ENCODE measurements at regions not wholly inside any gene's neighbourhood (a gene's known extent, or its start where the extent isn't known, plus 50 kb on each side); places are given as distances from the start of the nearest gene placed in this dataset.

GRCh38 chr3:135874035-135874434 is 91.5 kb upstream of the PPP2R3A start:
- TF ChIP-seq POLR2A (IDR thresholded peaks at IDR 0.05) (no peak), POLR2AphosphoS5 (IDR thresholded peaks at IDR 0.05) (no peak)
- TF ChIP-seq, protein P1, sequence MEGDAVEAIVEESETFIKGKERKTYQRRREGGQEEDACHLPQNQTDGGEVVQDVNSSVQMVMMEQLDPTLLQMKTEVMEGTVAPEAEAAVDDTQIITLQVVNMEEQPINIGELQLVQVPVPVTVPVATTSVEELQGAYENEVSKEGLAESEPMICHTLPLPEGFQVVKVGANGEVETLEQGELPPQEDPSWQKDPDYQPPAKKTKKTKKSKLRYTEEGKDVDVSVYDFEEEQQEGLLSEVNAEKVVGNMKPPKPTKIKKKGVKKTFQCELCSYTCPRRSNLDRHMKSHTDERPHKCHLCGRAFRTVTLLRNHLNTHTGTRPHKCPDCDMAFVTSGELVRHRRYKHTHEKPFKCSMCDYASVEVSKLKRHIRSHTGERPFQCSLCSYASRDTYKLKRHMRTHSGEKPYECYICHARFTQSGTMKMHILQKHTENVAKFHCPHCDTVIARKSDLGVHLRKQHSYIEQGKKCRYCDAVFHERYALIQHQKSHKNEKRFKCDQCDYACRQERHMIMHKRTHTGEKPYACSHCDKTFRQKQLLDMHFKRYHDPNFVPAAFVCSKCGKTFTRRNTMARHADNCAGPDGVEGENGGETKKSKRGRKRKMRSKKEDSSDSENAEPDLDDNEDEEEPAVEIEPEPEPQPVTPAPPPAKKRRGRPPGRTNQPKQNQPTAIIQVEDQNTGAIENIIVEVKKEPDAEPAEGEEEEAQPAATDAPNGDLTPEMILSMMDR (IDR thresholded peaks at IDR 0.05 in 8 of 11, conservative IDR thresholded peaks at IDR 0.05 in 3 of 11), result no peak
- no peak overlapping the region for H3K4me3 ChIP-seq
- DNase-seq, result no peak

DNA sequence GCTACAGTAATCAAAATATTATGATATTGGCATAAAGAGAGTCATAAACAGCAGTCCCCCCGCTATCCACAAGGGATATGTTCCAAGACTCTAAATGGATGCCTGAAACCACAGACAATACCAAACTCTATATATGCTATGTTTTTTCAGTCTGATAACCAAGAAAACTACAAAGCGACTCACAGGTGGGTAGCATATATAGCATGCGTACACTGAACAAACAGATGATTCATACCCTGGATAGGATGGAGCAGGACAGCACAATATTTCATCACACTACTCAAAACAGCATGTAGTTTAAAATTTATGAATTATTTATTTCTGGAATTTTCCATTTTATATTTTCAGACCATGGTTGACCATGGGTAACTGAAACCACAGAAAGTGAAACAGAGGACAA is 87.0 kb upstream of the PPP2R3A start:
- Histone ChIP-seq H3K9me3 (peaks cover 6 to 27% (median 16%) of the 10 kb centered on the region in 8 donors), H3K27ac (no peak overlapping the region), H3K4me3 (no peak overlapping the region), H3K4me1 (no peaks in the 10 kb centered on the region), H3K36me3 (no peaks in the 10 kb centered on the region), H3K27me3 (replicated peaks in 1 of 7) (no peaks in the 10 kb centered on the region)
- 92 to 99% (median 97%) methylated on average over 3 of the region's 3 CpGs for WGBS, 5 donors
- intact Hi-C loops (cut with DNase I; ENCODE audit: low total_unique reads), result no loop called here
- TF ChIP-seq, protein P1 (IDR thresholded peaks at IDR 0.05 in 8 of 11, conservative IDR thresholded peaks at IDR 0.05 in 3 of 11), result no peak
- TF ChIP-seq POLR2A (IDR thresholded peaks at IDR 0.05), result no peak
- TF ChIP-seq POLR2AphosphoS5 (IDR thresholded peaks at IDR 0.05), result no peak
- DNase-seq, result no peak

More at GRCh38 chr3:135874035-135874434, 91.5 kb upstream of the PPP2R3A start:
- Histone ChIP-seq H3K27ac (no peak overlapping the region), H3K9me3 (peaks cover 6 to 35% (median 24%) of the 10 kb centered on the region in 8 donors), H3K36me3 (no peaks in the 10 kb centered on the region), H3K27me3 (replicated peaks in 1 of 7) (no peaks in the 10 kb centered on the region), H3K4me1 (no peaks in the 10 kb centered on the region)
- WGBS, 5 donors, result 80 to 93% (median 87%) methylated on average over 2 of the region's 2 CpGs
- intact Hi-C loops (cut with DNase I; ENCODE audit: low total_unique reads), result no loop called here

- DNase-seq, result no peak
- H3K27ac ChIP-seq, result no peak overlapping the region
- H3K9me3 ChIP-seq, result no peaks in the 10 kb centered on the region
- intact Hi-C loops (cut with DNase I; ENCODE audit: low total_unique reads), result no loop called here
- WGBS, 5 donors, result 74 to 88% (median 83%) methylated on average over 1 of the region's 1 CpG
- no peak overlapping the region for H3K4me3 ChIP-seq
- TF ChIP-seq, protein P1 (IDR thresholded peaks at IDR 0.05 in 8 of 11, conservative IDR thresholded peaks at IDR 0.05 in 3 of 11), result no peak
- TF ChIP-seq POLR2A (IDR thresholded peaks at IDR 0.05), result no peak
- TF ChIP-seq POLR2AphosphoS5 (IDR thresholded peaks at IDR 0.05), result no peak
- H3K4me1 ChIP-seq, result no peaks in the 10 kb centered on the region
- no peaks in the 10 kb centered on the region for H3K27me3 ChIP-seq (replicated peaks in 1 of 7)
- no peaks in the 10 kb centered on the region for H3K36me3 ChIP-seq
Measured at GRCh38 chr3:135885885-135886284, 79.6 kb upstream of the PPP2R3A start.

- no peak overlapping the region for H3K27ac ChIP-seq
- H3K27me3 ChIP-seq (replicated peaks in 1 of 7), result no peaks in the 10 kb centered on the region
- no peaks in the 10 kb centered on the region for H3K4me1 ChIP-seq
- intact Hi-C loops (cut with DNase I; ENCODE audit: low total_unique reads), result no loop called here
- H3K4me3 ChIP-seq, result no peak overlapping the region
- no peaks in the 10 kb centered on the region for H3K9me3 ChIP-seq
- WGBS, 5 donors, result 75 to 90% (median 84%) methylated on average over 2 of the region's 2 CpGs
- TF ChIP-seq, protein P1 (IDR thresholded peaks at IDR 0.05 in 8 of 11, conservative IDR thresholded peaks at IDR 0.05 in 3 of 11), result no peak
- no peak for TF ChIP-seq POLR2AphosphoS5 (IDR thresholded peaks at IDR 0.05)
- TF ChIP-seq POLR2A (IDR thresholded peaks at IDR 0.05), result no peak
- no peaks in the 10 kb centered on the region for H3K36me3 ChIP-seq
- no peak for DNase-seq
Measured at GRCh38 chr3:135887220-135887619, 78.3 kb upstream of the PPP2R3A start.

Measured in spleen (tissue), 11 donors.